Suprapubic skin (tissue), 3 donors: ENCODE measurements at regions not wholly inside any gene's neighbourhood (a gene's known extent, or its start where the extent isn't known, plus 50 kb on each side); places are given as distances from the start of the nearest gene placed in this dataset.

Source experiments
- CTCF ChIP-seq, 2 donors: fragments of 200-600 bp in 1 of 2; fragments of 450-650 bp in 1 of 2; sonication (generic) in 1 of 2; IDR thresholded peaks; one replicate each; pipeline ENCODE4 v1.5.1; 2016 to 2019; ENCODE audit warnings: antibody characterized with exemption in 2 of 2, mild to moderate bottlenecking in 1 of 2, moderate library complexity in 1 of 2
- EP300 ChIP-seq: sonication (generic); formaldehyde crosslinking; IDR thresholded peaks from one replicate; pipeline ENCODE4 v1.6.1; 2017; ENCODE audit warnings: antibody characterized with exemption

DNA sequence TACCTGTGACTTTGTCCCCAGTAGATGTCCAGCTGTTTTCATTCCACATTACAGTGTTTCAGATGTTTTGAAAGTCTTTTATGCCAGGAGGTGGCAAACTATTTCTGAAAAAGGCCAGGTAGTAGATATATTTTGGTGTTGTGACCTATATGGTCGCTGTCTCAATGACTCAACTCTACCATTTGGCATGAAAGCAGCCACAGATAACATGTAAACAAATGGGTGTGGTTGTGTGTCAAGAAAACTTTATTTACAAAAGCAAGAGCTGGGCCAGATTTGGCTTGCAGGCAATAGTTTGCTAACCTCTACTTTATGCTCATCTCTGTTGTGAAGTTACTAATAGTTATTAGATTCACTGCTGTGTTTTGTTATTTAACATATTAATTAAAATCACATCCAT, 728.7 kb upstream of the EEF2KMT start:
- no peak for TF ChIP-seq CTCF (IDR thresholded peaks at IDR 0.05)
- TF ChIP-seq EP300: no peak
